RKO (cell line): ENCODE measurements at regions not wholly inside any gene's neighbourhood (a gene's known extent, or its start where the extent isn't known, plus 50 kb on each side); places are given as distances from the start of the nearest gene placed in this dataset.

ENCODE experiments used
- DNase-seq: peaks from one replicate; pipeline ENCODE4 v3.0.0-alpha.2; 2016; ENCODE audit warnings: low spot score

- no peak for DNase-seq
Observed at GRCh38 chr4:108567831-108568230, 52.5 kb upstream of the RPL34 start.

GRCh38 chr4:108561116-108561515, 59.3 kb upstream of the RPL34 start:
- no peak for DNase-seq

GRCh38 chr4:108560616-108561015, 59.8 kb upstream of the RPL34 start:
- DNase-seq: no peak

GRCh38 chr4:108559911-108560310, 60.5 kb upstream of the RPL34 start:
- no peak for DNase-seq

- no peak for DNase-seq
Observed at GRCh38 chr4:108559068-108559793, 61.1 kb upstream of the RPL34 start.

GRCh38 chr4:108556588-108557200, 63.7 kb upstream of the RPL34 start:
- DNase-seq: no peak

GRCh38 chr4:108556166-108556565, 64.2 kb upstream of the RPL34 start:
- no peak for DNase-seq

- no peak for DNase-seq
Observed at GRCh38 chr4:108555701-108556100, 64.7 kb upstream of the RPL34 start.

GRCh38 chr4:108547682-108548081, 72.7 kb upstream of the RPL34 start:
- DNase-seq: no peak

- no peak for DNase-seq
Observed at GRCh38 chr4:108546728-108547127, 73.6 kb upstream of the RPL34 start.

GRCh38 chr4:108544481-108544880, 75.9 kb upstream of the RPL34 start:
- peak; percentile 63 for DNase-seq

- DNase-seq: no peak
Observed at GRCh38 chr4:108543359-108543968, 76.9 kb upstream of the RPL34 start.

GRCh38 chr4:108540536-108540935, 79.8 kb upstream of the RPL34 start:
- DNase-seq: no peak

- DNase-seq: no peak
Observed at GRCh38 chr4:108536577-108536976, 83.8 kb upstream of the RPL34 start.

- no peak for DNase-seq
Observed at GRCh38 chr4:108535757-108536156, 84.6 kb upstream of the RPL34 start.

- DNase-seq: no peak
Observed at GRCh38 chr4:108533876-108534275, 86.5 kb upstream of the RPL34 start.

- DNase-seq: no peak
Observed at GRCh38 chr4:108533245-108533844, 87.0 kb upstream of the RPL34 start.

GRCh38 chr4:108532738-108533137, 87.6 kb upstream of the RPL34 start:
- DNase-seq: no peak

- DNase-seq: no peak
Observed at GRCh38 chr4:108532187-108532586, 88.2 kb upstream of the RPL34 start.

- DNase-seq: no peak
Observed at GRCh38 chr4:108531461-108531860, 88.9 kb upstream of the RPL34 start.

- DNase-seq: no peak
Observed at GRCh38 chr4:108529984-108530905, 90.1 kb upstream of the RPL34 start.

- DNase-seq: no peak
Observed at GRCh38 chr4:108529102-108529501, 91.3 kb upstream of the RPL34 start.
